Vagina (tissue), 2 donors: ENCODE measurements at regions not wholly inside any gene's neighbourhood (a gene's known extent, or its start where the extent isn't known, plus 50 kb on each side); places are given as distances from the start of the nearest gene placed in this dataset.

ENCODE experiments used
- DNase-seq, 2 donors: peaks; one replicate each; pipeline ENCODE4 v3.0.0-alpha.2; 2017; ENCODE audit errors: extremely low spot score in 2 of 2
- H3K27ac ChIP-seq: fragments of 200-600 bp; sonication (generic); one replicate; pipeline ENCODE4 v1.5.1; 2019
- H3K27me3 ChIP-seq: fragments of 200-600 bp; sonication (generic); one replicate; pipeline ENCODE4 v1.5.1; 2019
- H3K36me3 ChIP-seq, 2 donors: fragments of 200-600 bp; sonication (generic); one replicate each; pipeline ENCODE4 v1.5.1; 2017 to 2019
- H3K4me1 ChIP-seq: fragments of 200-600 bp; sonication (generic); one replicate; pipeline ENCODE4 v1.5.1; 2019
- H3K4me3 ChIP-seq, 2 donors: fragments of 200-600 bp; sonication (generic); 1 replicate in 1 of 2; 2 replicates in 1 of 2; pipeline ENCODE4 v1.5.1; 2016 to 2019
- H3K9me3 ChIP-seq: fragments of 200-600 bp; sonication (generic); one replicate; pipeline ENCODE4 v1.5.1; 2019
- POLR2A ChIP-seq, 2 donors: fragments of 450-650 bp; IDR thresholded peaks; one replicate each; pipeline ENCODE4 v1.6.1; 2017; ENCODE audit warnings: antibody characterized with exemption in 2 of 2, mild to moderate bottlenecking in 2 of 2, moderate library complexity in 2 of 2
- POLR2AphosphoS5 ChIP-seq, 2 donors: sonication (generic); formaldehyde crosslinking; IDR thresholded peaks; one replicate each; pipeline ENCODE4 v1.9.0; 2017; ENCODE audit warnings: antibody characterized with exemption in 2 of 2, mild to moderate bottlenecking in 2 of 2, low read depth in 1 of 2; ENCODE audit not compliant: insufficient read depth in 1 of 2
- intact Hi-C: fragments of 100-400 bp; cut with DNase I; formaldehyde crosslinking; loops from one replicate; pipeline ENCODE4 v1.15.1; 2023
- TF ChIP-seq, protein P1 (sequence below), 3 experiments: fragments of 450-650 bp in 2 of 3; fragments of 200-600 bp in 1 of 3; sonication (generic) in 1 of 3; IDR thresholded peaks; one replicate each; pipeline ENCODE4 v1.5.1; 2017 to 2019; ENCODE audit warnings: antibody characterized with exemption in 3 of 3, mild to moderate bottlenecking in 2 of 3, moderate library complexity in 2 of 3

DNA sequence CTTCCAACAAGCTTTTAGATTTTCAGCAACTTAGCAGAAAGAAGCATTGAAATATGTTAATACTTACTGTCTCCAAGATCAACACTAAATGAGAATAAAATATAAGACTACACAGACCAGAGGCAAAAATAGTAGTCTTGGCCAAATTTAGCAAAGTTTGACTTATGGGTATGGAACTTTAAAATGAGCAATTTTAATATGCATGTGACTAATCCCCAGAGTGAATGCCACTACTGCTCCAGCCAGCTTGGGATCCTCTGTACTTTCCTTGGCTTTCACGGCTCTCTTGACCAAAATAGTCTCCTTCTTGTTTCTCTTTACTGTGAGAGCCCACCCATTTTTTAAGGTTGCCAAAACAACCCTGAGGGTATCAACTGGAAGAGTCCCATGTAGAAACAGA, 148.0 kb upstream of the GRIA1 start:
- Histone ChIP-seq H3K27me3 (no peaks in the 10 kb centered on the region), H3K27ac (no peak overlapping the region), H3K4me3 (no peak overlapping the region), H3K9me3 (no peaks in the 10 kb centered on the region), H3K36me3 (no peaks in the 10 kb centered on the region), H3K4me1 (no peaks in the 10 kb centered on the region)
- no peak for DNase-seq
- intact Hi-C loops: no loop called here
- TF ChIP-seq, protein P1, sequence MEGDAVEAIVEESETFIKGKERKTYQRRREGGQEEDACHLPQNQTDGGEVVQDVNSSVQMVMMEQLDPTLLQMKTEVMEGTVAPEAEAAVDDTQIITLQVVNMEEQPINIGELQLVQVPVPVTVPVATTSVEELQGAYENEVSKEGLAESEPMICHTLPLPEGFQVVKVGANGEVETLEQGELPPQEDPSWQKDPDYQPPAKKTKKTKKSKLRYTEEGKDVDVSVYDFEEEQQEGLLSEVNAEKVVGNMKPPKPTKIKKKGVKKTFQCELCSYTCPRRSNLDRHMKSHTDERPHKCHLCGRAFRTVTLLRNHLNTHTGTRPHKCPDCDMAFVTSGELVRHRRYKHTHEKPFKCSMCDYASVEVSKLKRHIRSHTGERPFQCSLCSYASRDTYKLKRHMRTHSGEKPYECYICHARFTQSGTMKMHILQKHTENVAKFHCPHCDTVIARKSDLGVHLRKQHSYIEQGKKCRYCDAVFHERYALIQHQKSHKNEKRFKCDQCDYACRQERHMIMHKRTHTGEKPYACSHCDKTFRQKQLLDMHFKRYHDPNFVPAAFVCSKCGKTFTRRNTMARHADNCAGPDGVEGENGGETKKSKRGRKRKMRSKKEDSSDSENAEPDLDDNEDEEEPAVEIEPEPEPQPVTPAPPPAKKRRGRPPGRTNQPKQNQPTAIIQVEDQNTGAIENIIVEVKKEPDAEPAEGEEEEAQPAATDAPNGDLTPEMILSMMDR (IDR thresholded peaks at IDR 0.05): no peak
- no peak for TF ChIP-seq POLR2AphosphoS5 (IDR thresholded peaks at IDR 0.05; ENCODE audit: insufficient read depth in 1 of 2, low read depth in 1 of 2)
- TF ChIP-seq POLR2A (IDR thresholded peaks at IDR 0.05): no peak

DNA sequence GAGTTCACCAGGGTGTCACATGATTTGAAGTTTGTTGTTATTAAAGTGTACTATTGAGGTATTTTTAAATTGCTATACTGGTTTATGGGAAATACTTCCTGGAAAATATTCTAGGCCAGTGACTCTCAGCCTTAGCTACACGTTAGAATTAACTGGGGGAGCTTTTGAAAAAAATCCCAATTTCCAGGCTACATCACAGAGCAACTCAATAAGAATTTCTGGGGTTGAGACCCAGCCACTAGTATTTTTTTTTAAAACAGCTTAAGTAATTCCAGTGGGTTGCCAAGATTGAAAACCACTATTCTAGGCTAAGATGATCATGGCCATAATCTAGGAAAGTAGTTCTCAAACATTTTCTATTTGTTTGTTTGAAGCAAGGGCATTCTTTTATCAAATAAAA, 142.9 kb upstream of the GRIA1 start:
- Histone ChIP-seq H3K4me1 (no peaks in the 10 kb centered on the region), H3K27me3 (no peaks in the 10 kb centered on the region), H3K36me3 (no peaks in the 10 kb centered on the region), H3K4me3 (no peak overlapping the region), H3K9me3 (no peaks in the 10 kb centered on the region), H3K27ac (no peak overlapping the region)
- intact Hi-C loops: no loop called here
- DNase-seq: no peak
- no peak for TF ChIP-seq POLR2A (IDR thresholded peaks at IDR 0.05)
- TF ChIP-seq, protein P1 (IDR thresholded peaks at IDR 0.05): no peak
- no peak for TF ChIP-seq POLR2AphosphoS5 (IDR thresholded peaks at IDR 0.05; ENCODE audit: insufficient read depth in 1 of 2, low read depth in 1 of 2)

GRCh38 chr5:153350175-153350883, 140.1 kb upstream of the GRIA1 start:
- TF ChIP-seq POLR2A (IDR thresholded peaks at IDR 0.05): no peak
- TF ChIP-seq, protein P1 (IDR thresholded peaks at IDR 0.05): no peak
- no peak for TF ChIP-seq POLR2AphosphoS5 (IDR thresholded peaks at IDR 0.05; ENCODE audit: insufficient read depth in 1 of 2, low read depth in 1 of 2)
- Histone ChIP-seq H3K4me1 (no peaks in the 10 kb centered on the region), H3K27ac (no peak overlapping the region), H3K4me3 (no peak overlapping the region), H3K36me3 (no peaks in the 10 kb centered on the region), H3K27me3 (no peaks in the 10 kb centered on the region), H3K9me3 (no peaks in the 10 kb centered on the region)
- intact Hi-C loops: no loop called here
- DNase-seq: no peak

DNA sequence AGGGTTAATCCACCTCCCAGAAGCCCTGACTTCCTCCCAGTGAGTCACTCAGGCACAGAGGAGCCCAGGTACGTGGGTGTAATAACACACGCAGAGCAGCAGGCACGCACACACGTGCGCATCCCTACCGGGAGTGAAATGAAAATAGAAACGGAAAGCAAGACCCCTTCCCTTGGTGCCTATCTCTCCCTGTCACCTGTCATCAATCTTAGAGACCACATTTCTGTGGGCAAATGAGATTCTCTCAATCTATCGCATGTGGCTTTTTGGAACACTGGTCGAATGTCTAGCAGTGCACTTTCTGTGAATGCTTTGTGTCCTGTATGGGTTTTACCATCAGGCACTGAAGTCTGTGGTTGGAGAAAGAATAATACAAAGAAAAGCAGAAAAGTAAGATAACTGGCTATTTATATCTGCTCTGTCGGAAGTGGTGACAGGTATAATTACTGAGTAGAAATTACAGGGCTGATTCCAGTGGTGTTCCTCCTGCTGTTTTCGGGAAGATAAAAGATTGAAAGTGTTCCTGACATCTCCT, 137.7 kb upstream of the GRIA1 start:
- Histone ChIP-seq H3K4me1 (no peaks in the 10 kb centered on the region), H3K27me3 (no peaks in the 10 kb centered on the region), H3K36me3 (no peaks in the 10 kb centered on the region), H3K9me3 (no peaks in the 10 kb centered on the region), H3K4me3 (no peak overlapping the region), H3K27ac (no peak overlapping the region)
- TF ChIP-seq POLR2AphosphoS5 (IDR thresholded peaks at IDR 0.05; ENCODE audit: insufficient read depth in 1 of 2, low read depth in 1 of 2) (no peak), POLR2A (IDR thresholded peaks at IDR 0.05) (no peak)
- TF ChIP-seq, protein P1 (IDR thresholded peaks at IDR 0.05): no peak
- intact Hi-C loops: no loop called here
- DNase-seq: no peak

DNA sequence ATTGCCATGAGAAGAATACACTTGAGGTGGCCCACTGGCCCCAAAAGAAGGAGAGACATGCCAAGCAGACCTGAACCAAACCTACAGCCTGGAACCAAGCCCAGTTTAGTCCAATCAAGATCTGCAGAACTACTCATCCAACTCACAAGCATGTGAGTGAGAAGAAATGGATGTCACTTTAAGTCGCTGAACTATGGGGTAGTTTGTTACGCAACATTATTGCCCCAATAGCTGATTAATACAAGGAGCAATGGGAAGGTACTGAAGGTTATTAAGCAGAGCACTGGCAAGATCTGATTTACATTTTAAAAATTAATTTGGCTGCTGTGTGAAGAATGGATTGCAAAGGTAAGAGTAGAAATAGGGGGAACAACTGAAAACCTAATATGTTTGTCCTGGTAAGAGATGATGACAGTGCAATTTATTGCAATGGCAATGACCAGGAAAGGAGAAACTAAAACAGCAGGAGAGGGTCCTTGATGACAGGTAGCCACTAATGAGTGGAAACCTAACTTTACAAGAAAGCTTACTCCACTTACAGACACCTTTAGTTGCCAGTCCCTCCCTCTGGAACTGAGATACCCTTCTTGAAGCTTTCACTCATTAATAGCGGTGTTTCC, 132.9 kb upstream of the GRIA1 start:
- H3K9me3 ChIP-seq: no peaks in the 10 kb centered on the region
- intact Hi-C loops: no loop called here
- no peaks in the 10 kb centered on the region for H3K27me3 ChIP-seq
- DNase-seq: no peak
- no peaks in the 10 kb centered on the region for H3K36me3 ChIP-seq
- no peak overlapping the region for H3K27ac ChIP-seq
- TF ChIP-seq, protein P1 (IDR thresholded peaks at IDR 0.05): no peak
- no peak for TF ChIP-seq POLR2A (IDR thresholded peaks at IDR 0.05)
- no peak for TF ChIP-seq POLR2AphosphoS5 (IDR thresholded peaks at IDR 0.05; ENCODE audit: insufficient read depth in 1 of 2, low read depth in 1 of 2)
- no peak overlapping the region for H3K4me3 ChIP-seq
- no peaks in the 10 kb centered on the region for H3K4me1 ChIP-seq
